GM23338 (cell line): ENCODE measurements at regions not wholly inside any gene's neighbourhood (a gene's known extent, or its start where the extent isn't known, plus 50 kb on each side); places are given as distances from the start of the nearest gene placed in this dataset.

Experiments
- ATAC-seq: fragments of 200-7000 bp; cut with Tn5 transposase; 3 replicates; pipeline ENCODE4 v1.9.1; 2020
- DNase-seq: peaks from one replicate; pipeline ENCODE4 v3.0.0-alpha.2; 2015; ENCODE audit warnings: low spot score
- H2AFZ ChIP-seq: fragments of 200-600 bp; sonication (generic); 2 replicates; pipeline ENCODE4 v1.8.0; 2016; ENCODE audit warnings: antibody characterized with exemption, mild to moderate bottlenecking, moderate library complexity
- H3F3A ChIP-seq: fragments of 200-600 bp; sonication (generic); replicated peaks from 2 replicates; pipeline ENCODE4 v1.8.0; 2017; ENCODE audit warnings: antibody characterized with exemption, mixed run types, low read depth
- H3K27ac ChIP-seq: fragments of 200-600 bp; sonication (generic); 2 replicates; pipeline ENCODE4 v1.6.1; 2016; ENCODE audit warnings: low read depth
- H3K27me3 ChIP-seq: fragments of 200-600 bp; sonication (generic); 2 replicates; pipeline ENCODE4 v1.8.0; 2016; ENCODE audit warnings: mild to moderate bottlenecking, mixed run types, moderate library complexity; ENCODE audit not compliant: insufficient read depth
- H3K36me3 ChIP-seq: fragments of 200-600 bp; sonication (generic); 2 replicates; pipeline ENCODE4 v1.8.0; 2016; ENCODE audit warnings: mild to moderate bottlenecking; ENCODE audit not compliant: insufficient read depth
- H3K4me1 ChIP-seq: fragments of 200-600 bp; sonication (generic); 2 replicates; pipeline ENCODE4 v1.8.0; 2016; ENCODE audit warnings: mild to moderate bottlenecking, moderate library complexity; ENCODE audit not compliant: insufficient read depth
- H3K4me2 ChIP-seq: fragments of 200-600 bp; sonication (generic); 2 replicates; pipeline ENCODE4 v1.7.1; 2017; ENCODE audit warnings: mixed run types
- H3K4me3 ChIP-seq: fragments of 200-600 bp; sonication (generic); 2 replicates; pipeline ENCODE4 v1.6.1; 2016; ENCODE audit warnings: mixed run types
- H3K79me2 ChIP-seq: fragments of 200-600 bp; sonication (generic); replicated peaks from 2 replicates; pipeline ENCODE4 v1.8.0; 2017; ENCODE audit warnings: mild to moderate bottlenecking; ENCODE audit not compliant: insufficient read depth
- H3K9me2 ChIP-seq: fragments of 200-600 bp; sonication (generic); 2 replicates; pipeline ENCODE4 v1.8.0; 2017; ENCODE audit not compliant: insufficient read depth
- H4K20me1 ChIP-seq: fragments of 200-600 bp; sonication (generic); replicated peaks from 2 replicates; pipeline ENCODE4 v1.8.0; 2017; ENCODE audit warnings: mild to moderate bottlenecking; ENCODE audit not compliant: insufficient read depth
- H3K27ac Mint-ChIP-seq: 2 replicates; pipeline ENCODE4 v1.8.0; 2020; ENCODE audit warnings: inconsistent platforms, mild to moderate bottlenecking, moderate library complexity, mixed read lengths
- H3K27me3 Mint-ChIP-seq: 3 replicates; pipeline ENCODE4 v1.8.0; 2022; ENCODE audit warnings: low read depth, mild to moderate bottlenecking, moderate library complexity, mixed read lengths, inconsistent platforms; ENCODE audit not compliant: insufficient read depth, poor library complexity
- H3K36me3 Mint-ChIP-seq: 3 replicates; pipeline ENCODE4 v1.8.0; 2021; ENCODE audit warnings: low read depth, mild to moderate bottlenecking, inconsistent platforms, moderate library complexity, mixed read lengths
- H3K4me1 Mint-ChIP-seq: 3 replicates; pipeline ENCODE4 v1.8.0; 2020; ENCODE audit warnings: mild to moderate bottlenecking, inconsistent platforms, mixed read lengths
- H3K4me3 Mint-ChIP-seq: 3 replicates; pipeline ENCODE4 v1.8.0; 2021; ENCODE audit warnings: moderate library complexity, mild to moderate bottlenecking, inconsistent platforms, mixed read lengths
- H3K9me3 Mint-ChIP-seq: 3 replicates; pipeline ENCODE4 v1.8.0; 2020; ENCODE audit warnings: moderate library complexity, mild to moderate bottlenecking, inconsistent platforms, mixed read lengths
- CREB1 ChIP-seq: fragments of 250-450 bp; sonication (Bioruptor Pico); IDR thresholded peaks from 2 replicates; pipeline ENCODE4 v1.5.0; 2020; ENCODE audit warnings: low read depth, mild to moderate bottlenecking, moderate library complexity
- EZH2phosphoT487 ChIP-seq: fragments of 200-600 bp; sonication (generic); IDR thresholded peaks from one replicate; pipeline ENCODE4 v1.8.1; 2018; ENCODE audit warnings: antibody characterized with exemption; ENCODE audit not compliant: unreplicated experiment
- POLR2AphosphoS5 ChIP-seq: IDR thresholded peaks from 2 replicates; pipeline ENCODE4 v1.6.1; 2016; ENCODE audit warnings: antibody characterized with exemption, low read depth
- STAT1 ChIP-seq: IDR thresholded peaks from one replicate; pipeline ENCODE4 v1.6.1; 2016; ENCODE audit warnings: antibody characterized with exemption; ENCODE audit not compliant: unreplicated experiment
- ZNF114 ChIP-seq: fragments of 250-450 bp; sonication (Bioruptor Pico); IDR thresholded peaks from 2 replicates; pipeline ENCODE4 v1.5.0; 2020; ENCODE audit warnings: mild to moderate bottlenecking, moderate library complexity
- ZNF331 ChIP-seq: fragments of 250-450 bp; sonication (Bioruptor Pico); IDR thresholded peaks from 2 replicates; pipeline ENCODE4 v1.5.0; 2020; ENCODE audit warnings: low read depth, mild to moderate bottlenecking, moderate library complexity
- ZNF462 ChIP-seq: fragments of 250-450 bp; sonication (Bioruptor Pico); IDR thresholded peaks from 2 replicates; pipeline ENCODE4 v1.5.0; 2020; ENCODE audit warnings: mild to moderate bottlenecking, moderate library complexity
- TF ChIP-seq, protein P1 (sequence below): IDR thresholded peaks from 2 replicates; pipeline ENCODE4 v1.6.1; 2016; ENCODE audit warnings: antibody characterized with exemption

DNA sequence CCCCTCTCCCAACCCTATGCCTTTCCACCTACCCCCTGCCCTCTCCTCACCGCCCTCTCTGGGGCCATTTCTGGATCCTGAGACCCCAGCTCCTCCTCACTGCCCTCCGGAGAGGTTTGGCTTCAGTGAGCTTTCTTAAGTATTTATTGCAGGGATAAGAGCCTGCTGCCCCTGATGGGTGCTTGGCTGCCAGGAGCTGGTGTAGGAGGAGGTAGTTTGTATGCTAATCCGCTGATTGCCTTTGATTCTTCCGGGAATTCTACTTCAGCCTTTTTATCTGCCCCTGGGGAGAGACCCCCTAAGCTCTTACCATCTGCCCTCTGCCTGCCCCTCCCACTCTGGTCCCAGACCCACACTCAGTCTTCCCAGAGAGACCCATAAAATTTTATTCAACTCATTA lies 263.5 kb upstream of the PODXL start:
- no peaks in the 10 kb centered on the region for H3K27me3 ChIP-seq
- no peaks in the 10 kb centered on the region for H4K20me1 ChIP-seq
- ATAC-seq (peak; percentile 55), DNase-seq (no peak)
- H3K79me2 ChIP-seq: no peaks in the 10 kb centered on the region
- H3K9me2 ChIP-seq: 0 out of 2 replicates have a peak, but pooled peaks cover 7% of the 10 kb centered on the region
- H3K27ac ChIP-seq: no peak overlapping the region
- Mint-ChIP-seq H3K4me3 (no peak overlapping the region), H3K4me1 (peaks cover 13% of the 10 kb centered on the region; the same call in 2 of the 3 replicates), H3K27ac (no peak overlapping the region), H3K27me3 (peaks cover 7% of the 10 kb centered on the region), H3K36me3 (no peaks in the 10 kb centered on the region), H3K9me3 (no peaks in the 10 kb centered on the region)
- H3K4me1 ChIP-seq: no peaks in the 10 kb centered on the region; the same call in 1 of the 2 replicates
- no peak overlapping the region for H2AFZ ChIP-seq
- no peak overlapping the region for H3K4me2 ChIP-seq
- TF ChIP-seq EZH2phosphoT487: no peak
- no peak for TF ChIP-seq POLR2AphosphoS5
- TF ChIP-seq, protein P1, sequence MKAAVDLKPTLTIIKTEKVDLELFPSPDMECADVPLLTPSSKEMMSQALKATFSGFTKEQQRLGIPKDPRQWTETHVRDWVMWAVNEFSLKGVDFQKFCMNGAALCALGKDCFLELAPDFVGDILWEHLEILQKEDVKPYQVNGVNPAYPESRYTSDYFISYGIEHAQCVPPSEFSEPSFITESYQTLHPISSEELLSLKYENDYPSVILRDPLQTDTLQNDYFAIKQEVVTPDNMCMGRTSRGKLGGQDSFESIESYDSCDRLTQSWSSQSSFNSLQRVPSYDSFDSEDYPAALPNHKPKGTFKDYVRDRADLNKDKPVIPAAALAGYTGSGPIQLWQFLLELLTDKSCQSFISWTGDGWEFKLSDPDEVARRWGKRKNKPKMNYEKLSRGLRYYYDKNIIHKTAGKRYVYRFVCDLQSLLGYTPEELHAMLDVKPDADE: no peak
- TF ChIP-seq ZNF331 (CRISPR knock-in tag): no peak
- TF ChIP-seq ZNF114 (CRISPR knock-in tag): no peak
- no peak for TF ChIP-seq ZNF462 (CRISPR knock-in tag)
- TF ChIP-seq STAT1: no peak
- no peak for TF ChIP-seq CREB1 (CRISPR knock-in tag)
- H3K4me3 ChIP-seq: no peak overlapping the region
- no peaks in the 10 kb centered on the region for H3F3A ChIP-seq
- no peaks in the 10 kb centered on the region for H3K36me3 ChIP-seq
